IMR-90 (cell line): ENCODE measurements at regions not wholly inside any gene's neighbourhood (a gene's known extent, or its start where the extent isn't known, plus 50 kb on each side); places are given as distances from the start of the nearest gene placed in this dataset.

Source experiments
- ATAC-seq: fragments of 200-7000 bp; cut with Tn5 transposase; 2 replicates; pipeline ENCODE4 v1.9.1; 2020; ENCODE audit warnings: low read depth, mild to moderate bottlenecking, moderate library complexity
- BruUV-seq: library from RNA; stranded (reverse); fragments of 400-500 nt; replicated peaks from 2 replicates; lab custom pipeline; 2021; lab: Mats Ljungman, UMichigan
- CTCF ChIA-PET: fragments of 300-600 bp; formaldehyde crosslinking; extraction: SDS; loops from one replicate; lab custom pipeline; 2021; ENCODE audit warnings: antibody characterized with exemption; lab: Yijun Ruan, JAX
- POLR2A ChIA-PET: fragments of 300-600 bp; sonication (Branson Sonifier 250); formaldehyde crosslinking; loops from one replicate; lab custom pipeline; 2022; ENCODE audit warnings: antibody characterized with exemption; ENCODE audit not compliant: unreplicated experiment; lab: Charles Lee
- DNase-seq: peaks from one replicate; pipeline ENCODE4 v3.0.0; 2013
- H2AFZ ChIP-seq: replicated peaks from 2 replicates; pipeline ENCODE3; 2013; ENCODE audit warnings: low read length, mild to moderate bottlenecking; ENCODE audit not compliant: poor library complexity
- H2AK5ac ChIP-seq: 2 replicates; pipeline ENCODE4 v1.6.1; 2013; ENCODE audit warnings: low read depth, low read length, inconsistent platforms
- H2AK9ac ChIP-seq: replicated peaks from 2 replicates; pipeline ENCODE3; 2013; ENCODE audit warnings: mild to moderate bottlenecking, low read depth, low read length, moderate library complexity; ENCODE audit not compliant: poor library complexity
- H2BK120ac ChIP-seq: 2 replicates; pipeline ENCODE4 v1.6.1; 2013; ENCODE audit warnings: low read depth, low read length, inconsistent platforms
- H2BK15ac ChIP-seq: 3 replicates; pipeline ENCODE4 v1.6.1; 2013; ENCODE audit warnings: low read depth, low read length, inconsistent platforms
- H2BK20ac ChIP-seq: 2 replicates; pipeline ENCODE4 v1.6.1; 2013; ENCODE audit warnings: low read depth, mild to moderate bottlenecking, inconsistent platforms, low read length, moderate library complexity
- H2BK5ac ChIP-seq: 2 replicates; pipeline ENCODE4 v1.6.1; 2013; ENCODE audit warnings: mild to moderate bottlenecking, low read depth, low read length, inconsistent platforms; ENCODE audit not compliant: poor library complexity, severe bottlenecking
- H3K14ac ChIP-seq: replicated peaks from 2 replicates; pipeline ENCODE4 v1.6.1; 2013; ENCODE audit warnings: low read depth, low read length, inconsistent platforms
- H3K18ac ChIP-seq: 2 replicates; pipeline ENCODE4 v1.6.1; 2013; ENCODE audit warnings: low read depth, low read length, control low read depth
- H3K23ac ChIP-seq: 2 replicates; pipeline ENCODE4 v1.6.1; 2013; ENCODE audit warnings: low read depth, low read length, inconsistent platforms
- H3K27ac ChIP-seq: 2 replicates; pipeline ENCODE4 v1.5.1; 2013; ENCODE audit warnings: mild to moderate bottlenecking, control low read depth, low read length; ENCODE audit not compliant: insufficient read depth
- H3K27me3 ChIP-seq: 2 replicates; pipeline ENCODE4 v1.6.1; 2013; ENCODE audit warnings: low read length; ENCODE audit not compliant: control insufficient read depth, insufficient read depth
- H3K36me3 ChIP-seq: 2 replicates; pipeline ENCODE4 v1.6.1; 2013; ENCODE audit warnings: low read length, mixed read lengths; ENCODE audit not compliant: control insufficient read depth, insufficient read depth
- H3K4ac ChIP-seq: 2 replicates; pipeline ENCODE4 v1.6.1; 2013; ENCODE audit warnings: low read depth, low read length, inconsistent platforms
- H3K4me1 ChIP-seq: 2 replicates; pipeline ENCODE4 v1.6.1; 2013; ENCODE audit warnings: low read length, mixed read lengths; ENCODE audit not compliant: control insufficient read depth, insufficient read depth
- H3K4me2 ChIP-seq: 2 replicates; pipeline ENCODE4 v1.6.1; 2013; ENCODE audit warnings: low read depth, mild to moderate bottlenecking, control low read depth, low read length, moderate library complexity
- H3K4me3 ChIP-seq: 2 replicates; pipeline ENCODE4 v1.5.1; 2013; ENCODE audit warnings: low read depth, mild to moderate bottlenecking, control low read depth, low read length, moderate library complexity; ENCODE audit not compliant: insufficient read depth
- H3K56ac ChIP-seq: 2 replicates; pipeline ENCODE4 v1.6.1; 2013; ENCODE audit warnings: low read length, inconsistent platforms; ENCODE audit not compliant: insufficient read depth; ENCODE audit errors: extremely low read depth
- H3K79me1 ChIP-seq, 2 experiments: 2 replicates each; pipeline ENCODE4 v1.6.1; 2013; ENCODE audit warnings: low read length in 2 of 2, inconsistent platforms in 1 of 2, low read depth in 1 of 2
- H3K9ac ChIP-seq: 2 replicates; pipeline ENCODE4 v1.6.1; 2013; ENCODE audit warnings: low read depth, low read length, control low read depth
- H3K9me1 ChIP-seq: 2 replicates; pipeline ENCODE4 v1.6.1; 2013; ENCODE audit warnings: low read length, inconsistent platforms; ENCODE audit not compliant: insufficient read depth
- H3K9me3 ChIP-seq: 2 replicates; pipeline ENCODE4 v1.6.1; 2013; ENCODE audit warnings: low read length; ENCODE audit not compliant: control insufficient read depth, insufficient read depth
- H4K20me1 ChIP-seq: 2 replicates; pipeline ENCODE4 v1.6.1; 2013; ENCODE audit warnings: low read length, inconsistent platforms; ENCODE audit not compliant: insufficient read depth
- H4K5ac ChIP-seq: 2 replicates; pipeline ENCODE4 v1.6.1; 2013; ENCODE audit warnings: mild to moderate bottlenecking, low read depth, low read length, control low read depth
- H4K8ac ChIP-seq, 2 experiments: 2 replicates each; pipeline ENCODE4 v1.6.1; 2013; ENCODE audit warnings: low read depth in 2 of 2, low read length in 2 of 2, control low read depth in 1 of 2, inconsistent platforms in 1 of 2
- H4K91ac ChIP-seq: 2 replicates; pipeline ENCODE4 v1.6.1; 2013; ENCODE audit warnings: low read depth, low read length, inconsistent platforms; ENCODE audit not compliant: insufficient read depth
- BHLHE40 ChIP-seq: fragments of 150-350 bp; IDR thresholded peaks from 2 replicates; pipeline ENCODE4 v1.6.1; 2016; ENCODE audit warnings: mild to moderate bottlenecking, low read depth, low read length
- RAD21 ChIP-seq: IDR thresholded peaks from 2 replicates; pipeline ENCODE4 v1.6.1; 2012; ENCODE audit warnings: low read length, improper control_type of control experiment
- WGBS, 2 experiments: methylation state at CpG; one replicate each; pipeline versions ENCODE4 v1.1.5 to v1.1.7; 2013; ENCODE audit warnings: missing lambda C conversion rate in 2 of 2; ENCODE audit not compliant: insufficient read length in 1 of 2; ENCODE audit errors: extremely low coverage in 2 of 2; 5-methylcytosine and 5-hydroxymethylcytosine counted together
- dilution Hi-C: fragments of 300-500 bp; cut with HindIII; formaldehyde crosslinking; loops from one replicate; pipeline ENCODE4 v1.14.3; 2018; ENCODE audit warnings: low sequenced_read_pairs; ENCODE audit not compliant: unreplicated experiment
- in situ Hi-C: fragments of 300-500 bp; cut with MboI; formaldehyde crosslinking; loops from 3 replicates; pipeline ENCODE4 v1.14.3; 2019; ENCODE audit warnings: low sequenced_read_pairs, inconsistent platforms, mixed read lengths
- intact Hi-C: fragments of 100-400 bp; cut with micrococcal nuclease; formaldehyde crosslinking; loops from 2 replicates; pipeline ENCODE4 v1.10.0; 2022

- H3K79me1 ChIP-seq = no peaks in the 10 kb centered on the region
- peaks cover 18% of the 10 kb centered on the region for H3K9me3 ChIP-seq
- no peak overlapping the region for H2BK5ac ChIP-seq
- no peak overlapping the region for H3K9ac ChIP-seq
- ATAC-seq (no peak), DNase-seq (no peak)
- no peak overlapping the region for H3K4me2 ChIP-seq
- H2BK120ac ChIP-seq = no peak overlapping the region
- no TSS peak for BruUV-seq
- in situ Hi-C loops = no loop called here
- no peak overlapping the region for H2AK9ac ChIP-seq
- H3K27ac ChIP-seq = no peak overlapping the region
- H3K4ac ChIP-seq = no peak overlapping the region
- H3K18ac ChIP-seq = no peak overlapping the region
- no peaks in the 10 kb centered on the region for H3K36me3 ChIP-seq
- H3K9me1 ChIP-seq = no peaks in the 10 kb centered on the region
- H3K4me1 ChIP-seq = no peaks in the 10 kb centered on the region
- WGBS, 2 experiments = 31% methylated on average over 3 of the region's 14 CpGs; no CpG with 5 or more reads in 1 of the 2 experiments
- POLR2A ChIA-PET = no interaction called here
- H4K5ac ChIP-seq = no peak overlapping the region
- dilution Hi-C loops = no loop called here
- H2AK5ac ChIP-seq = no peak overlapping the region
- no peak overlapping the region for H4K91ac ChIP-seq
- no peak overlapping the region for H2BK15ac ChIP-seq
- H2BK20ac ChIP-seq = no peak overlapping the region
- no peak overlapping the region for H3K23ac ChIP-seq
- intact Hi-C loops = no loop called here
- H3K14ac ChIP-seq = no peak overlapping the region
- H4K8ac ChIP-seq = no peak overlapping the region
- no peak overlapping the region for H3K56ac ChIP-seq
- no peak overlapping the region for H2AFZ ChIP-seq
- CTCF ChIA-PET = no interaction called here
- H4K20me1 ChIP-seq = no peaks in the 10 kb centered on the region
- H3K4me3 ChIP-seq = no peak overlapping the region
- H3K27me3 ChIP-seq = no peaks in the 10 kb centered on the region
- TF ChIP-seq RAD21 (no peak), BHLHE40 (no peak)
Observed at GRCh38 chr2:129673847-129674711, 305.4 kb upstream of the RAB6C start.
